ENCODE measurements at regions not wholly inside any gene's neighbourhood (a gene's known extent, or its start where the extent isn't known, plus 50 kb on each side); places are given as distances from the start of the nearest gene placed in this dataset.
"Not testable (repeated sequence)": the region's sequence is repeated elsewhere in the genome, so short reads cannot be mapped to it uniquely, and the experiment has no call there.

GRCh38 chrX:4570151-4570550, 856.7 kb upstream of the PRKX start:
- ATAC-seq (ENCODE audit: insufficient read depth, low FRiP score) = no peak

GRCh38 chrX:4560192-4560591, 846.7 kb upstream of the PRKX start:
- Histone ChIP-seq H3K4me3 (no peak overlapping the region), H3K4me1 (ENCODE audit: control insufficient read depth in 5 of 5, insufficient read depth in 5 of 5, low read length in 5 of 5) (no peaks in the 10 kb centered on the region), H3K36me3 (ENCODE audit: control insufficient read depth in 4 of 4, insufficient read depth in 4 of 4, low read length in 4 of 4) (no peaks in the 10 kb centered on the region), H3K9ac (ENCODE audit: insufficient read depth in 1 of 2, low read length in 2 of 2) (no peak overlapping the region), H3K27ac (ENCODE audit: low read depth in 1 of 2, low read length in 1 of 2) (no peak overlapping the region), H3K9me3 (ENCODE audit: control insufficient read depth in 4 of 4, insufficient read depth in 3 of 4, low read length in 3 of 4) (no peaks in the 10 kb centered on the region), H3K27me3 (ENCODE audit: control insufficient read depth in 3 of 3, insufficient read depth in 3 of 3, low read length in 2 of 3) (peaks cover 0 to 20% (median 3%) of the 10 kb centered on the region in 3 donors)
- ATAC-seq (ENCODE audit: insufficient read depth, low FRiP score) (no peak), DNase-seq (no peak)
- WGBS, 2 donors = 91 to 96% methylated on average over 4 of the region's 4 CpGs
- no peak for TF ChIP-seq CTCF (IDR thresholded peaks at IDR 0.05; ENCODE audit: control extremely low read depth, extremely low read depth)

More at GRCh38 chrX:4570151-4570550, 856.7 kb upstream of the PRKX start:
- 74 to 89% methylated on average over 1 of the region's 1 CpG for WGBS, 2 donors
- peaks cover 0 to 2% (median 0%) of the 10 kb centered on the region in 4 donors for H3K9me3 ChIP-seq (ENCODE audit: control insufficient read depth in 4 of 4, insufficient read depth in 3 of 4, low read length in 3 of 4)
- DNase-seq = no peak
- peaks cover 0 to 8% (median 3%) of the 10 kb centered on the region in 3 donors for H3K27me3 ChIP-seq (ENCODE audit: control insufficient read depth in 3 of 3, insufficient read depth in 3 of 3, low read length in 2 of 3)
- no peaks in the 10 kb centered on the region for H3K4me1 ChIP-seq (ENCODE audit: control insufficient read depth in 5 of 5, insufficient read depth in 5 of 5, low read length in 5 of 5)
- H3K9ac ChIP-seq (ENCODE audit: insufficient read depth in 1 of 2, low read length in 2 of 2) = no peak overlapping the region
- H3K36me3 ChIP-seq (ENCODE audit: control insufficient read depth in 4 of 4, insufficient read depth in 4 of 4, low read length in 4 of 4) = no peaks in the 10 kb centered on the region
- TF ChIP-seq CTCF (IDR thresholded peaks at IDR 0.05; ENCODE audit: control extremely low read depth, extremely low read depth) = no peak
- H3K27ac ChIP-seq (ENCODE audit: low read depth in 1 of 2, low read length in 1 of 2) = no peak overlapping the region
- no peak overlapping the region for H3K4me3 ChIP-seq

- 70 to 79% methylated on average over 3 of the region's 3 CpGs for WGBS, 2 donors
- Histone ChIP-seq H3K36me3 (ENCODE audit: control insufficient read depth in 4 of 4, insufficient read depth in 4 of 4, low read length in 4 of 4) (no peaks in the 10 kb centered on the region), H3K9ac (ENCODE audit: insufficient read depth in 1 of 2, low read length in 2 of 2) (no peak overlapping the region), H3K4me3 (no peak overlapping the region), H3K27me3 (ENCODE audit: control insufficient read depth in 3 of 3, insufficient read depth in 3 of 3, low read length in 2 of 3) (peaks cover 0 to 5% (median 0%) of the 10 kb centered on the region in 3 donors), H3K4me1 (ENCODE audit: control insufficient read depth in 5 of 5, insufficient read depth in 5 of 5, low read length in 5 of 5) (no peaks in the 10 kb centered on the region), H3K9me3 (ENCODE audit: control insufficient read depth in 4 of 4, insufficient read depth in 3 of 4, low read length in 3 of 4) (no peaks in the 10 kb centered on the region), H3K27ac (ENCODE audit: low read depth in 1 of 2, low read length in 1 of 2) (no peak overlapping the region)
- no peak for ATAC-seq (ENCODE audit: insufficient read depth, low FRiP score)
- no peak for DNase-seq
- TF ChIP-seq CTCF (IDR thresholded peaks at IDR 0.05; ENCODE audit: control extremely low read depth, extremely low read depth) = no peak
These were observed 836.6 kb upstream of the PRKX start for GRCh38 chrX:4550018-4550417.

- Histone ChIP-seq H3K27ac (ENCODE audit: low read depth in 1 of 2, low read length in 1 of 2) (no peak overlapping the region), H3K4me1 (ENCODE audit: control insufficient read depth in 5 of 5, insufficient read depth in 5 of 5, low read length in 5 of 5) (no peaks in the 10 kb centered on the region), H3K36me3 (ENCODE audit: control insufficient read depth in 4 of 4, insufficient read depth in 4 of 4, low read length in 4 of 4) (no peaks in the 10 kb centered on the region), H3K27me3 (ENCODE audit: control insufficient read depth in 3 of 3, insufficient read depth in 3 of 3, low read length in 2 of 3) (no peaks in the 10 kb centered on the region), H3K4me3 (no peak overlapping the region), H3K9me3 (ENCODE audit: control insufficient read depth in 4 of 4, insufficient read depth in 3 of 4, low read length in 3 of 4) (no peaks in the 10 kb centered on the region), H3K9ac (ENCODE audit: insufficient read depth in 1 of 2, low read length in 2 of 2) (no peak overlapping the region)
- peak; percentile 67 for TF ChIP-seq CTCF (IDR thresholded peaks at IDR 0.05; ENCODE audit: control extremely low read depth, extremely low read depth)
- peak; percentile 40 to 72 (median 56) for DNase-seq
- WGBS, 2 donors = 38 to 44% methylated on average over 13 of the region's 13 CpGs
- ATAC-seq (ENCODE audit: insufficient read depth, low FRiP score) = no peak
These were observed 833.9 kb upstream of the PRKX start for GRCh38 chrX:4547213-4547836.

GRCh38 chrX:4546178-4546577, 832.7 kb upstream of the PRKX start:
- not testable (repeated sequence) for ATAC-seq (ENCODE audit: insufficient read depth, low FRiP score); H3K4me1 ChIP-seq (ENCODE audit: control insufficient read depth in 5 of 5, insufficient read depth in 5 of 5, low read length in 5 of 5); H3K9me3 ChIP-seq (ENCODE audit: control insufficient read depth in 4 of 4, insufficient read depth in 3 of 4, low read length in 3 of 4); H3K27me3 ChIP-seq (ENCODE audit: control insufficient read depth in 3 of 3, insufficient read depth in 3 of 3, low read length in 2 of 3); H3K9ac ChIP-seq (ENCODE audit: insufficient read depth in 1 of 2, low read length in 2 of 2); H3K27ac ChIP-seq (ENCODE audit: low read depth in 1 of 2, low read length in 1 of 2); H3K4me3 ChIP-seq; DNase-seq; H3K36me3 ChIP-seq (ENCODE audit: control insufficient read depth in 4 of 4, insufficient read depth in 4 of 4, low read length in 4 of 4)
- 75 to 77% methylated on average over 5 of the region's 5 CpGs for WGBS, 2 donors

Data from lung (tissue), 11 donors.